GM19025 (cell line): ENCODE measurements at regions not wholly inside any gene's neighbourhood (a gene's known extent, or its start where the extent isn't known, plus 50 kb on each side); places are given as distances from the start of the nearest gene placed in this dataset.
"Not testable (repeated sequence)": the region's sequence is repeated elsewhere in the genome, so short reads cannot be mapped to it uniquely, and the experiment has no call there.

Source experiments
- ATAC-seq: cut with Tn5 transposase; IDR thresholded peaks from one replicate; pipeline ENCODE4 v1.9.1; 2021; ENCODE audit warnings: mild to moderate bottlenecking, low read depth, moderate library complexity; ENCODE audit not compliant: unreplicated experiment

GRCh38 chrX:55981603-55982002, 250.6 kb upstream of the KLF8 start:
- ATAC-seq: no peak

- no peak for ATAC-seq
These were observed 235.5 kb upstream of the KLF8 start for GRCh38 chrX:55996649-55997048.

- ATAC-seq: no peak
These were observed 232.0 kb upstream of the KLF8 start for GRCh38 chrX:56000174-56000573.

GRCh38 chrX:56000729-56001128, 231.4 kb upstream of the KLF8 start:
- ATAC-seq: no peak

- no peak for ATAC-seq
These were observed 206.1 kb upstream of the KLF8 start for GRCh38 chrX:56025872-56026571.

DNA sequence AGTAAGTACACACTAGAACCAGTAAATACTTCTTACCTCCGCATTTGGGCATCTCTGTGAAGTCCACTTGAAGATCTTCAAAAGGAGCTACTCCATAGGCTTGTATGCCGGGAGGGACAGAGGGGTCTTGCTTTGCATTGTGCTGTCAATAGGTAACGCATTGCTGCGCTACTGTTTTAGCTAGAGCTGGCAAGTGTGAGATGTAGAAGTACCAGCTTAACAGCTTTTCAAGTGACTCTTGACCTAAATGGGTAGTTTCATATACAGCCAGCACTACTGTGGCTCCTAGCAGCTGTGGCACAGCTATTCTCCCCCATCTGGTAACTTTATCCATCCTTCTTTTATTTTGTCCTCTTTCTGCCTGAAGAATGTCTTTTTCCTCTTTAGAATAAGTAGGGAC, 205.3 kb upstream of the KLF8 start:
- no peak for ATAC-seq

- no peak for ATAC-seq
These were observed 203.0 kb upstream of the KLF8 start for GRCh38 chrX:56029188-56029587.

GRCh38 chrX:56029691-56030090, 202.5 kb upstream of the KLF8 start:
- ATAC-seq: no peak

DNA sequence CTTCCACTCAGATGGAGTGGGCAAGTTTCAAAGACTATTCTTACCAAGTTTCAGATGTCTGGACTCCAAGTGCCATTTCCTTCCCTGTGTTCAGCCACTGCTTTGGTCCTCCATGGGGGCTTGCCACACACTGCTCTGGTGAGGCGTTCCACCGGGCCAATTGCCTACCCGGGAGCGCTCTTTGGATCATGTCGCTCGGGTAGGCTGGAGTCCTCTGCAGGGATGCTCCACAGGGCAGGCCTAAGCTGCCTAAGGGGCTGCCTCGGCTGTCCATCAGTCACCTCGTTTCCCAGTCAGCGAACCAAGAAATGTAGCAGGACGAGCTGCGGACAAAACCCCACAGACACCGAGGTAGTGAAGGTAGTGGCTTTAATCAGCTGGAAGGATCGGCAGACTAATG, 200.7 kb upstream of the KLF8 start:
- ATAC-seq: no peak

- ATAC-seq: no peak
These were observed 198.5 kb upstream of the KLF8 start for GRCh38 chrX:56033495-56034180.

GRCh38 chrX:56052673-56053330, 179.4 kb upstream of the KLF8 start:
- ATAC-seq: not testable (repeated sequence)

- ATAC-seq: no peak
These were observed 174.8 kb upstream of the KLF8 start for GRCh38 chrX:56057325-56057724.

DNA sequence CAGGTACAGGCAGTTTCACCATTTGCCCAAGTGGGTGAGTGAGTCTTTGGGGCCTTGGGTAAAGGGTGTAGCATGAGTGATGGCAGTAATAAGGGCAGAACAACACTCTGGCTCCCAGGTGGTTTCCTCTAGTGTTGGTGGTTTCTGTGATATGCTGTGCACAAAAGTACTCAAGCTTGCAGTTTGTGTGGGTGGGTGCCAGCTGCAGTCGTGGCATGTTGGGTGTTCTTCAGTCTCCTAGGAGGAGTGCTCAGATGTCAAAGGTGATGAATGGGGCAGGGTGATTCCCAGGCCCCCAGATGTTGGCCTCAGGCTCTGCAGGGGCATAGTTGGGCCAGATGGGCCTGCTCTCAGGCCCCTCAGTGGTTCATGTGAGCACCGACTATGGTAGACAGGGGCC, 166.1 kb upstream of the KLF8 start:
- ATAC-seq: peak; percentile 64

DNA sequence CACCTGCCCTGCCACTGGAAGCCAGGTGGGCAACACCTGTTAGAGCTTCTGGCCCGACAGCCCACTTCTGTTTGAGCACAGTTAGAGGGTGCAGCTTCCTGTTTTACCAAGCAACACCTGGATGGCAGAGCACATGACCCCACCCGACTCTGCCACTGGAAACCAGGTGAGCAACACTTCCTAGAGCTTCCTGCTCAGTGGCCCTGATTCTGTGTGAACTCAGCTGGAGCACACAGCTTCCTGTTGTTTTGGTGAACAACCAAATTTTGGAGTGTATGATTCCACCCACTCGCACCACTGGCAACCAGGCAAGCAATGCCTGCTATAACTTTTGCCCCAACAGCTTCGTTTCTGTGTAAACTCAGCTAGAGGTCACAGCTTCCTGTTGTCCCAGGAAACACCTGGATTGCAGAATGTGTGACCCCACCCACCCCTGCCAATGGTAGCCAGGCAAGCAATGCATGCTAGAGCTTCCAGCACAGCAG, 163.8 kb upstream of the KLF8 start:
- no peak for ATAC-seq

GRCh38 chrX:56069299-56069931, 162.7 kb upstream of the KLF8 start:
- no peak for ATAC-seq

GRCh38 chrX:56089376-56089775, 142.8 kb upstream of the KLF8 start:
- ATAC-seq: no peak

GRCh38 chrX:56099271-56099670, 132.9 kb upstream of the KLF8 start:
- no peak for ATAC-seq

- ATAC-seq: no peak
These were observed 124.8 kb upstream of the KLF8 start for GRCh38 chrX:56107320-56107719.

DNA sequence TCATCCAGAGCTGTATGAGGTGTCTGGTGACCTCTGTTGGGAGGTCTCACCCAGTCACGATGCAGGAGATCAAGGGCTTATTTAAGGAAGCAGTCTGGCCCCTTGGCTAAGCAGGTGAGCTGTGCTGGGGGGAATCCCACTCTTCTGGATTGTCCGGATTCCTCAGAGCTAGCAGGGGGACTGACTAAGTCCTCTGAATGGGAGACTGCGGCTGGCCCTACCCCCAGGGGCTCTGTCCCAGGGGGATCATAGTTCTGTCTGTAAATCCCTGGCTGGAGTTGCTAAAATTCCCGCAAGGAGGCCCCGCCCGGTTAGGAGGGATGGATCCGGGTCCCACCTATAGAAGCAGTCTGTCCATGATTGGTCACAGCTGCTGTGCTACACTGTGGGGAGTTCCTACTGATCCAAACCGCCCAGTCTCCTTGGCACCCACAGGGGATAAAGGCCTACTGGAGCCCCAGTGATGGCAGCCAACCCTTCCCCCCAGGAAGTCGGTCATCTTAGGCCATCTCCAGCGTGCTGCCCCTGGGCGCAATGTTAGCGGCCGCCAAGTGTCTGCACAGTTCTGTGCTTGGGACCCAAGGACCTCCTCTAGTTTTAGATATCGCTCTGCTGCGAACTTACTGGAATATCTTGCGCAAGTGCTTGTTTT, 118.2 kb upstream of the KLF8 start:
- ATAC-seq: no peak

GRCh38 chrX:56114437-56114787, 117.7 kb upstream of the KLF8 start:
- ATAC-seq: no peak

DNA sequence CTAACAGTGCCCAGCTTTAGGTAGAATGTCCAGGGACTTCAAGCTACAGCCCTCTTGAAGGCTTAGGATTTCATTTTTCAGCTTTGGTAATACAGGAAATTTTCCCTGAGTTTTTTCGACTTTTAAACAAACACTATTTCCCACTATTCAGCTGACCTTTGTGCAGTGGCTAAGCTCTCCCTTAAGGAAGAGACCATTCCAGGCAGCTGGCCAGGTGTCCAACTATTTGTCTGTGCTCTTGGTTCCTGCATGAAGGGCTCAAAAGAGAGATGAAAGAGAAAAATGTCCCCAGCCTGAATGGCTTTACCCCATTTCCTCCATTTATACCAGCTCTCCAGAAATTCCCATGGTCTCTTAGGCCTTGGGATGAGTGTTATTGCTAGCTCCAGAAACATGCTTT, 111.9 kb upstream of the KLF8 start:
- ATAC-seq: no peak
